Heart left ventricle (tissue), 13 donors: ENCODE measurements at regions not wholly inside any gene's neighbourhood (a gene's known extent, or its start where the extent isn't known, plus 50 kb on each side); places are given as distances from the start of the nearest gene placed in this dataset.

Source experiments
- POLR2A ChIP-seq, 2 donors: fragments of 450-650 bp; IDR thresholded peaks; one replicate each; pipeline ENCODE4 v1.6.1; 2017; ENCODE audit warnings: antibody characterized with exemption in 2 of 2, mild to moderate bottlenecking in 2 of 2, moderate library complexity in 2 of 2
- TF ChIP-seq, protein P1 (sequence below), 12 donors: fragments of 200-600 bp; sonication (generic) in 4 of 12; IDR thresholded peaks; one replicate each; pipeline versions ENCODE4 v1.5.0 to v1.8.0; 2018 to 2022; ENCODE audit warnings: antibody characterized with exemption in 12 of 12, mild to moderate bottlenecking in 5 of 12
- donor health status: ischemic (EF 13 %, LVEDD 7.1; RV severe dilation, severe dysfunction).
- donor health status: DM: no; HTN: yes; CAD: no.
- donor health status: DM: no; HTN: no; CAD: no.
- donor health status: ischemic (EF 25% LVEDD 6.9; RV normal size, moderate dysfunction).
- donor health status: ischemic (EF 25% LVEDD 5.7; RV mildly dilated, moderate dysfunction).
- donor health status: ischemic (EF 35%, LVEDD 5.7; RV mildly dilated, moderate dysfunction).
- donor health status: nonischemic (EF 11% LVEDD 7.7; RV severe dilation, severe dysfunction).
- donor health status: DM: yes; HTN: yes; CAD: no.
- donor health status: PGD.
- donor health status: ischemic (EF 29% LVEDD 5.4; RV normal size, mild dysfunction).
- donor health status: nonischemic (EF 23%, LVEDD 6.1; RV moderate dilation, normal function).

DNA sequence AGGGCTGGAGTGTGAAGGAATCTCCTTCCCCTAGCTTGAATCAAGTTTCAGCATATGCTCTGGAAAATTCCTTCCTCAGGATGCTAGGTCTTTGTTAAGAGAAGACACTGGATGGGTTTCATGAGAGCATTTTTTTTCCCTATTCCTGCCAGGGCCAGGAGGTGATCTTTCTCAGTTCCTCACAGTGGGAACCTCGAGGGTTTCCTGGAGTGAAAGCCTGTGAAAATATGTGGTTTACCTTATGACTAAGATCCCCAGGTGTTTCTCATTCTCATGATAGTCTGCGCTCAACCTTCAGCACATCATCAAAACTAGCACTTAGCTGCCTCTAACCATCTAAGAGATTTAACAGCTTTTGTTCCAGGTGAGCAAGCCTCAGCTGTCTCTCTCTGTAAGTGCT lies 985.3 kb upstream of the FAT3 start:
- TF ChIP-seq, protein P1, sequence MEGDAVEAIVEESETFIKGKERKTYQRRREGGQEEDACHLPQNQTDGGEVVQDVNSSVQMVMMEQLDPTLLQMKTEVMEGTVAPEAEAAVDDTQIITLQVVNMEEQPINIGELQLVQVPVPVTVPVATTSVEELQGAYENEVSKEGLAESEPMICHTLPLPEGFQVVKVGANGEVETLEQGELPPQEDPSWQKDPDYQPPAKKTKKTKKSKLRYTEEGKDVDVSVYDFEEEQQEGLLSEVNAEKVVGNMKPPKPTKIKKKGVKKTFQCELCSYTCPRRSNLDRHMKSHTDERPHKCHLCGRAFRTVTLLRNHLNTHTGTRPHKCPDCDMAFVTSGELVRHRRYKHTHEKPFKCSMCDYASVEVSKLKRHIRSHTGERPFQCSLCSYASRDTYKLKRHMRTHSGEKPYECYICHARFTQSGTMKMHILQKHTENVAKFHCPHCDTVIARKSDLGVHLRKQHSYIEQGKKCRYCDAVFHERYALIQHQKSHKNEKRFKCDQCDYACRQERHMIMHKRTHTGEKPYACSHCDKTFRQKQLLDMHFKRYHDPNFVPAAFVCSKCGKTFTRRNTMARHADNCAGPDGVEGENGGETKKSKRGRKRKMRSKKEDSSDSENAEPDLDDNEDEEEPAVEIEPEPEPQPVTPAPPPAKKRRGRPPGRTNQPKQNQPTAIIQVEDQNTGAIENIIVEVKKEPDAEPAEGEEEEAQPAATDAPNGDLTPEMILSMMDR (IDR thresholded peaks at IDR 0.05) = no peak
- TF ChIP-seq POLR2A (IDR thresholded peaks at IDR 0.05) = no peak
